Body of pancreas (tissue), 4 donors: ENCODE measurements at regions not wholly inside any gene's neighbourhood (a gene's known extent, or its start where the extent isn't known, plus 50 kb on each side); places are given as distances from the start of the nearest gene placed in this dataset.

ENCODE experiments used
- ATAC-seq: fragments of 150-250 bp; one replicate; pipeline ENCODE4 v1.9.1; 2016
- DNase-seq, 4 donors: peaks; one replicate each; pipeline ENCODE4 v3.0.0-alpha.2; 2019
- H3K27ac ChIP-seq, 4 donors: fragments of 200-600 bp; sonication (generic); 1 replicate in 3 of 4; 2 replicates in 1 of 4; pipeline versions ENCODE4 v1.5.1 to v1.6.1; 2016 to 2019; ENCODE audit warnings: mild to moderate bottlenecking in 1 of 4, mixed read lengths in 1 of 4, moderate library complexity in 1 of 4
- H3K27me3 ChIP-seq, 2 donors: fragments of 200-600 bp; sonication (generic); one replicate each; pipeline ENCODE4 v1.6.0; 2016; ENCODE audit warnings: mild to moderate bottlenecking in 1 of 2
- H3K36me3 ChIP-seq, 2 donors: fragments of 200-600 bp; sonication (generic); replicated peaks in 1 of 2; 2 replicates each; pipeline ENCODE4 v1.5.1; 2016; ENCODE audit warnings: low read depth in 2 of 2; ENCODE audit not compliant: insufficient read depth in 1 of 2
- H3K4me1 ChIP-seq: fragments of 200-600 bp; sonication (generic); one replicate; pipeline ENCODE4 v1.6.0; 2016
- H3K4me3 ChIP-seq, 2 donors: fragments of 200-600 bp; sonication (generic); 1 replicate in 1 of 2; 2 replicates in 1 of 2; pipeline ENCODE4 v1.5.1; 2016 to 2019
- H3K9me3 ChIP-seq, 3 donors: fragments of 200-600 bp; sonication (generic); 1 replicate in 2 of 3; 2 replicates in 1 of 3; pipeline ENCODE4 v1.5.1; 2016
- CTCF ChIP-seq, 7 experiments: fragments of 450-650 bp in 4 of 7; fragments of 200-600 bp in 3 of 7; sonication (generic) in 3 of 7; IDR thresholded peaks; one replicate each; pipeline ENCODE4 v1.5.1; 2016 to 2019; ENCODE audit warnings: antibody characterized with exemption in 7 of 7
- POLR2A ChIP-seq, 3 donors: fragments of 450-650 bp; IDR thresholded peaks; one replicate each; pipeline ENCODE4 v1.6.1; 2016; ENCODE audit warnings: antibody characterized with exemption in 3 of 3, mild to moderate bottlenecking in 2 of 3
- WGBS, 2 donors: methylation state at CpG; one replicate each; pipeline ENCODE4 v1.1.5; 2017; 5-methylcytosine and 5-hydroxymethylcytosine counted together
- intact Hi-C: fragments of 100-400 bp; cut with DNase I; formaldehyde crosslinking; loops from one replicate; pipeline ENCODE4 v1.15.1; 2023

GRCh38 chr14:98935921-98936320 is 336.1 kb downstream of the BCL11B start:
- no peak for ATAC-seq
- no peak overlapping the region for H3K4me3 ChIP-seq
- TF ChIP-seq POLR2A (IDR thresholded peaks at IDR 0.05) (no peak), CTCF (IDR thresholded peaks at IDR 0.05) (no peak)
- H3K36me3 ChIP-seq = no peaks in the 10 kb centered on the region
- no peak overlapping the region for H3K27ac ChIP-seq
- H3K4me1 ChIP-seq = no peaks in the 10 kb centered on the region
- intact Hi-C loops = no loop called here
- DNase-seq = no peak
- 80 to 86% methylated on average over 9 of the region's 9 CpGs for WGBS, 2 donors
- H3K9me3 ChIP-seq = no peaks in the 10 kb centered on the region
- no peaks in the 10 kb centered on the region for H3K27me3 ChIP-seq

- Histone ChIP-seq H3K36me3 (no peaks in the 10 kb centered on the region), H3K27me3 (no peaks in the 10 kb centered on the region), H3K27ac (no peak overlapping the region), H3K4me1 (no peaks in the 10 kb centered on the region), H3K9me3 (no peaks in the 10 kb centered on the region), H3K4me3 (no peak overlapping the region)
- 56 to 64% methylated on average over 1 of the region's 1 CpG for WGBS, 2 donors
- DNase-seq = no peak
- no peak for TF ChIP-seq POLR2A (IDR thresholded peaks at IDR 0.05)
- no peak for TF ChIP-seq CTCF (IDR thresholded peaks at IDR 0.05)
- intact Hi-C loops = no loop called here
- no peak for ATAC-seq
Observed at GRCh38 chr14:98937021-98937420, 335.0 kb downstream of the BCL11B start.

- intact Hi-C loops = no loop called here
- DNase-seq = no peak
- no peaks in the 10 kb centered on the region for H3K4me1 ChIP-seq
- H3K36me3 ChIP-seq = no peaks in the 10 kb centered on the region
- no peaks in the 10 kb centered on the region for H3K9me3 ChIP-seq
- WGBS, 2 donors = 70 to 81% methylated on average over 6 of the region's 6 CpGs
- H3K4me3 ChIP-seq = no peak overlapping the region
- H3K27ac ChIP-seq = no peak overlapping the region
- no peaks in the 10 kb centered on the region for H3K27me3 ChIP-seq
- TF ChIP-seq CTCF (IDR thresholded peaks at IDR 0.05) = no peak
- no peak for TF ChIP-seq POLR2A (IDR thresholded peaks at IDR 0.05)
- ATAC-seq = no peak
Observed at GRCh38 chr14:98937712-98938505, 334.1 kb downstream of the BCL11B start.

- H3K36me3 ChIP-seq = no peaks in the 10 kb centered on the region
- intact Hi-C loops = no loop called here
- H3K27me3 ChIP-seq = no peaks in the 10 kb centered on the region
- H3K9me3 ChIP-seq = no peaks in the 10 kb centered on the region
- TF ChIP-seq POLR2A (IDR thresholded peaks at IDR 0.05) (no peak), CTCF (IDR thresholded peaks at IDR 0.05) (no peak)
- no peak overlapping the region for H3K4me3 ChIP-seq
- H3K27ac ChIP-seq = no peak overlapping the region
- no peak for DNase-seq
- ATAC-seq = no peak
- no peaks in the 10 kb centered on the region for H3K4me1 ChIP-seq
- WGBS, 2 donors = 79 to 83% methylated on average over 5 of the region's 5 CpGs
Observed at GRCh38 chr14:98940693-98941437, 331.1 kb downstream of the BCL11B start.
